H1 (cell line): ENCODE measurements at regions not wholly inside any gene's neighbourhood (a gene's known extent, or its start where the extent isn't known, plus 50 kb on each side); places are given as distances from the start of the nearest gene placed in this dataset.

Experiments
- CBX5 ChIP-seq: fragments of 300-800, 300-1000 bp; sonication (generic); IDR thresholded peaks from 2 replicates; pipeline ENCODE4 v1.7.1; 2016; ENCODE audit warnings: antibody characterized with exemption, low read length, low read depth
- CBX8 ChIP-seq: fragments of 300-800, 300-1000 bp; sonication (generic); IDR thresholded peaks from 2 replicates; pipeline ENCODE4 v1.7.1; 2016; ENCODE audit warnings: low read depth, low read length, borderline replicate concordance
- MAX ChIP-seq: IDR thresholded peaks from 2 replicates; pipeline ENCODE4 v1.6.1; 2012; ENCODE audit warnings: inconsistent platforms
- RNF2 ChIP-seq: fragments of 200-900, 300-1000 bp; sonication (generic); IDR thresholded peaks from 2 replicates; pipeline ENCODE4 v1.7.1; 2016; ENCODE audit warnings: borderline replicate concordance, low read depth, mild to moderate bottlenecking, antibody characterized with exemption, low read length; ENCODE audit not compliant: poor library complexity, severe bottlenecking; ENCODE audit errors: missing control alignments

GRCh38 chr16:56134790-56135189 is 56.5 kb upstream of the GNAO1 start (continued):
- TF ChIP-seq CBX8, result no peak
- TF ChIP-seq CBX5, result no peak
- no peak for TF ChIP-seq RNF2
- no peak for TF ChIP-seq MAX
